GM12878 (cell line): ENCODE measurements at regions not wholly inside any gene's neighbourhood (a gene's known extent, or its start where the extent isn't known, plus 50 kb on each side); places are given as distances from the start of the nearest gene placed in this dataset.

Experiments used
- ATAC-seq: fragments of 200-7000 bp; cut with Tn5 transposase; 3 replicates; pipeline ENCODE4 v1.9.1; 2020; ENCODE audit warnings: mild to moderate bottlenecking, moderate library complexity
- BruUV-seq: library from RNA; stranded (reverse); fragments of 400-500 nt; replicated peaks from 2 replicates; lab custom pipeline; 2021; lab: Mats Ljungman, UMichigan
- CTCF ChIA-PET: fragments of 300-600 bp; sonication (Branson Sonifier 250); formaldehyde crosslinking; extraction: SDS; loops from one replicate; lab custom pipeline; 2021; ENCODE audit warnings: inconsistent platforms; lab: Yijun Ruan, JAX
- POLR2A ChIA-PET: fragments of 350-600 bp; formaldehyde crosslinking; extraction: SDS; loops from one replicate; lab custom pipeline; 2021; ENCODE audit warnings: inconsistent platforms; lab: Charles Lee
- RAD21 ChIA-PET: fragments of 300-600 bp; sonication (Branson Sonifier 250); formaldehyde crosslinking; loops from one replicate; lab custom pipeline; 2023; ENCODE audit warnings: antibody characterized with exemption; ENCODE audit not compliant: unreplicated experiment; lab: Charles Lee
- SMC1A ChIA-PET: fragments of 300-600 bp; sonication (Branson Sonifier 250); formaldehyde crosslinking; loops from one replicate; lab custom pipeline; 2023; ENCODE audit not compliant: unreplicated experiment, uncharacterized antibody; lab: Charles Lee
- DNase-seq: peaks from one replicate; pipeline ENCODE4 v3.0.0-alpha.2; 2011; ENCODE audit warnings: low read depth, low spot score
- FAIRE-seq: peaks from 3 replicates; lab custom pipeline; 2011; peaks lifted over from hg19 to GRCh38; lab: Jason Lieb, UNC
- H2AFZ ChIP-seq: 2 replicates; pipeline ENCODE4 v1.6.0; 2011; ENCODE audit warnings: low read depth, low read length, control low read depth; ENCODE audit not compliant: control insufficient read depth
- H3K27ac ChIP-seq: 2 replicates; pipeline ENCODE4 v1.5.1; 2011; ENCODE audit warnings: control low read depth; ENCODE audit not compliant: control insufficient read depth, insufficient read depth
- H3K27me3 ChIP-seq, 2 experiments: replicated peaks in 1 of 2; 2 replicates each; pipeline versions ENCODE4 v1.6.0 to v1.6.1; 2011; ENCODE audit warnings: low read length in 1 of 2; ENCODE audit not compliant: control insufficient read depth in 2 of 2, insufficient read depth in 2 of 2
- H3K36me3 ChIP-seq, 2 experiments: 2 replicates each; pipeline ENCODE4 v1.5.1; 2011; ENCODE audit warnings: low read length in 1 of 2; ENCODE audit not compliant: control insufficient read depth in 2 of 2, insufficient read depth in 2 of 2
- H3K4me1 ChIP-seq: 2 replicates; pipeline ENCODE4 v1.6.1; 2011; ENCODE audit warnings: mild to moderate bottlenecking, low read length, moderate library complexity, mixed read lengths; ENCODE audit not compliant: control insufficient read depth, insufficient read depth
- H3K4me2 ChIP-seq: 2 replicates; pipeline ENCODE4 v1.6.0; 2011; ENCODE audit warnings: control low read depth; ENCODE audit not compliant: control insufficient read depth, insufficient read depth
- H3K4me3 ChIP-seq: fragments of 200-600 bp; sonication (generic); 2 replicates; pipeline ENCODE4 v1.5.1; 2016
- H3K79me2 ChIP-seq: 2 replicates; pipeline ENCODE4 v1.6.0; 2011; ENCODE audit warnings: low read length; ENCODE audit not compliant: control insufficient read depth, insufficient read depth
- H3K9ac ChIP-seq: 2 replicates; pipeline ENCODE4 v1.8.0; 2011; ENCODE audit warnings: low read length, control low read depth, mixed read lengths; ENCODE audit not compliant: control insufficient read depth, insufficient read depth
- H3K9me3 ChIP-seq: replicated peaks from 3 replicates; pipeline ENCODE4 v1.5.1; 2011; ENCODE audit warnings: mild to moderate bottlenecking, low read length; ENCODE audit not compliant: control insufficient read depth, insufficient read depth
- H4K20me1 ChIP-seq: 2 replicates; pipeline ENCODE4 v1.6.0; 2011; ENCODE audit not compliant: control insufficient read depth, insufficient read depth
- CBX5 ChIP-seq: sonication (generic); IDR thresholded peaks from 2 replicates; pipeline ENCODE4 v1.6.1; 2016; ENCODE audit warnings: low read depth, moderate library complexity, mild to moderate bottlenecking, inconsistent platforms
- CEBPB ChIP-seq, 2 experiments: fragments of 150-350 bp in 1 of 2; IDR thresholded peaks; 2 replicates each; pipeline ENCODE4 v1.6.1; 2012 to 2014; ENCODE audit warnings: low read depth in 2 of 2, low read length in 2 of 2, borderline replicate concordance in 1 of 2, inconsistent platforms in 1 of 2
- MYB ChIP-seq: fragments of 150-350 bp; IDR thresholded peaks from 2 replicates; pipeline ENCODE4 v1.6.1; 2014; ENCODE audit warnings: mild to moderate bottlenecking, low read depth, low read length, borderline replicate concordance
- NFIC ChIP-seq: IDR thresholded peaks from 2 replicates; pipeline ENCODE4 v1.6.1; 2012; ENCODE audit warnings: low read depth, mild to moderate bottlenecking, inconsistent platforms, low read length, moderate library complexity
- NR2C1 ChIP-seq: fragments of 450-650 bp; IDR thresholded peaks from 2 replicates; pipeline ENCODE4 v1.6.1; 2017; ENCODE audit warnings: antibody characterized with exemption, mild to moderate bottlenecking, moderate library complexity
- RAD51 ChIP-seq: fragments of 450-650 bp; IDR thresholded peaks from 2 replicates; pipeline ENCODE4 v1.6.1; 2016; ENCODE audit warnings: moderate library complexity, mild to moderate bottlenecking, inconsistent platforms
- TBL1XR1 ChIP-seq: IDR thresholded peaks from 2 replicates; pipeline ENCODE4 v1.6.1; 2012; ENCODE audit warnings: low read depth, low read length, improper control_type of control experiment
- YY1 ChIP-seq: IDR thresholded peaks from 2 replicates; pipeline ENCODE4 v1.6.1; 2011; ENCODE audit warnings: low read depth, mild to moderate bottlenecking, low read length
- ZBED1 ChIP-seq: IDR thresholded peaks from 2 replicates; pipeline ENCODE4 v1.6.1; 2016; ENCODE audit warnings: borderline replicate concordance
- ZNF274 ChIP-seq: IDR thresholded peaks from one replicate; pipeline ENCODE4 v1.8.0; 2011; ENCODE audit not compliant: insufficient read length, insufficient read depth
- WGBS: methylation state at CpG from one replicate; pipeline ENCODE4 v1.1.6; 2016; ENCODE audit warnings: low lambda C conversion rate; ENCODE audit not compliant: insufficient replicate concordance, insufficient coverage; ENCODE audit errors: missing lambda C conversion rate; 5-methylcytosine and 5-hydroxymethylcytosine counted together
- in situ Hi-C: fragments of 300-500 bp; cut with MboI; formaldehyde crosslinking; loops from 9 replicates; pipeline ENCODE4 v1.14.3; 2018; ENCODE audit warnings: mixed read lengths
- intact Hi-C: fragments of 100-400 bp; cut with micrococcal nuclease; formaldehyde crosslinking; loops from one replicate; pipeline ENCODE4 v1.14.2; 2022; ENCODE audit not compliant: unreplicated experiment
- TF ChIP-seq, protein P1 (sequence below): IDR thresholded peaks from 2 replicates; pipeline ENCODE4 v1.6.1; 2011; ENCODE audit warnings: low read depth, low read length, improper control_type of control experiment, borderline replicate concordance
- TF ChIP-seq, protein P2 (sequence below): fragments of 450-650 bp; IDR thresholded peaks from 2 replicates; pipeline ENCODE4 v1.6.1; 2018; ENCODE audit warnings: borderline replicate concordance, mild to moderate bottlenecking; ENCODE audit not compliant: partially characterized antibody
- TF ChIP-seq, protein P3 (sequence below): IDR thresholded peaks from 2 replicates; pipeline ENCODE4 v1.6.1; 2012; ENCODE audit warnings: low read depth, low read length, improper control_type of control experiment
- TF ChIP-seq, protein P4 (sequence below): fragments of 450-650 bp; IDR thresholded peaks from 2 replicates; pipeline ENCODE4 v1.6.1; 2018; ENCODE audit warnings: mild to moderate bottlenecking, low read depth, moderate library complexity; ENCODE audit not compliant: partially characterized antibody

DNA sequence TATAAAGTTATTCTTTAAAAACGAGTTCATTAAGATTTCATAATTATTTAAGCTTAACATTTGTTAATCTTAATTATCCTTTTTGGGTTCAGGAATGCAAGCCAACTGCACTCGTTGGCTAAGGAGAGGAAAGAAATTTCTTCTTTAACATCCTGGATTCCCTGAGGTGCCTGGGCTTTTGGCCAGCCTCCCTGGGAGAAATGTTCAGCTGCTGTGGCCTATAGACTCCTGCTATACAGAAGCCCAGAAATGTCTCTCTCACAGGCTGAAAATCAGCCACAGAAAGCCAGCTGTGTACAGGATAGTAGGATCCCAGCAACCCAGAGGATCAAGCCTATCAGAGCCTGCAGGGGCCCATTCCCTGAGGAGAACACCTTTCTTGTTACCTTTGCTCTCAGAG is 430.3 kb downstream of the XIRP2 start:
- in situ Hi-C loops: no loop called here
- 0% methylated on average over 2 of the region's 2 CpGs for WGBS
- RAD21 ChIA-PET: no interaction called here
- POLR2A ChIA-PET: no interaction called here
- Histone ChIP-seq H3K27ac (no peak overlapping the region), H2AFZ (no peak overlapping the region), H3K4me3 (no peak overlapping the region)
- TF ChIP-seq CEBPB (IDR thresholded peaks at IDR 0.05; ENCODE audit: borderline replicate concordance in 1 of 2, low read depth in 2 of 2, low read length in 2 of 2): no peak
- TF ChIP-seq, protein P1, sequence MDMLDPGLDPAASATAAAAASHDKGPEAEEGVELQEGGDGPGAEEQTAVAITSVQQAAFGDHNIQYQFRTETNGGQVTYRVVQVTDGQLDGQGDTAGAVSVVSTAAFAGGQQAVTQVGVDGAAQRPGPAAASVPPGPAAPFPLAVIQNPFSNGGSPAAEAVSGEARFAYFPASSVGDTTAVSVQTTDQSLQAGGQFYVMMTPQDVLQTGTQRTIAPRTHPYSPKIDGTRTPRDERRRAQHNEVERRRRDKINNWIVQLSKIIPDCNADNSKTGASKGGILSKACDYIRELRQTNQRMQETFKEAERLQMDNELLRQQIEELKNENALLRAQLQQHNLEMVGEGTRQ: no peak
- TF ChIP-seq CBX5: no peak
- no peak for TF ChIP-seq MYB
- no peak for TF ChIP-seq ZNF274
- TF ChIP-seq TBL1XR1: no peak
- TF ChIP-seq, protein P2, sequence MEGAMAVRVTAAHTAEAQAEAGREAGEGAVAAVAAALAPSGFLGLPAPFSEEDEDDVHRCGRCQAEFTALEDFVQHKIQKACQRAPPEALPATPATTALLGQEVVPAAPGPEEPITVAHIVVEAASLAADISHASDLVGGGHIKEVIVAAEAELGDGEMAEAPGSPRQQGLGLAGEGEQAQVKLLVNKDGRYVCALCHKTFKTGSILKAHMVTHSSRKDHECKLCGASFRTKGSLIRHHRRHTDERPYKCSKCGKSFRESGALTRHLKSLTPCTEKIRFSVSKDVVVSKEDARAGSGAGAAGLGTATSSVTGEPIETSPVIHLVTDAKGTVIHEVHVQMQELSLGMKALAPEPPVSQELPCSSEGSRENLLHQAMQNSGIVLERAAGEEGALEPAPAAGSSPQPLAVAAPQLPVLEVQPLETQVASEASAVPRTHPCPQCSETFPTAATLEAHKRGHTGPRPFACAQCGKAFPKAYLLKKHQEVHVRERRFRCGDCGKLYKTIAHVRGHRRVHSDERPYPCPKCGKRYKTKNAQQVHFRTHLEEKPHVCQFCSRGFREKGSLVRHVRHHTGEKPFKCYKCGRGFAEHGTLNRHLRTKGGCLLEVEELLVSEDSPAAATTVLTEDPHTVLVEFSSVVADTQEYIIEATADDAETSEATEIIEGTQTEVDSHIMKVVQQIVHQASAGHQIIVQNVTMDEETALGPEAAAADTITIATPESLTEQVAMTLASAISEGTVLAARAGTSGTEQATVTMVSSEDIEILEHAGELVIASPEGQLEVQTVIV: no peak
- TF ChIP-seq YY1: no peak
- no peak for TF ChIP-seq NFIC
- no peak for TF ChIP-seq RAD51
- TF ChIP-seq, protein P3, sequence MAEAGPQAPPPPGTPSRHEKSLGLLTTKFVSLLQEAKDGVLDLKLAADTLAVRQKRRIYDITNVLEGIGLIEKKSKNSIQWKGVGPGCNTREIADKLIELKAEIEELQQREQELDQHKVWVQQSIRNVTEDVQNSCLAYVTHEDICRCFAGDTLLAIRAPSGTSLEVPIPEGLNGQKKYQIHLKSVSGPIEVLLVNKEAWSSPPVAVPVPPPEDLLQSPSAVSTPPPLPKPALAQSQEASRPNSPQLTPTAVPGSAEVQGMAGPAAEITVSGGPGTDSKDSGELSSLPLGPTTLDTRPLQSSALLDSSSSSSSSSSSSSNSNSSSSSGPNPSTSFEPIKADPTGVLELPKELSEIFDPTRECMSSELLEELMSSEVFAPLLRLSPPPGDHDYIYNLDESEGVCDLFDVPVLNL: no peak
- no peak for TF ChIP-seq NR2C1
- TF ChIP-seq ZBED1: no peak
- TF ChIP-seq, protein P4, sequence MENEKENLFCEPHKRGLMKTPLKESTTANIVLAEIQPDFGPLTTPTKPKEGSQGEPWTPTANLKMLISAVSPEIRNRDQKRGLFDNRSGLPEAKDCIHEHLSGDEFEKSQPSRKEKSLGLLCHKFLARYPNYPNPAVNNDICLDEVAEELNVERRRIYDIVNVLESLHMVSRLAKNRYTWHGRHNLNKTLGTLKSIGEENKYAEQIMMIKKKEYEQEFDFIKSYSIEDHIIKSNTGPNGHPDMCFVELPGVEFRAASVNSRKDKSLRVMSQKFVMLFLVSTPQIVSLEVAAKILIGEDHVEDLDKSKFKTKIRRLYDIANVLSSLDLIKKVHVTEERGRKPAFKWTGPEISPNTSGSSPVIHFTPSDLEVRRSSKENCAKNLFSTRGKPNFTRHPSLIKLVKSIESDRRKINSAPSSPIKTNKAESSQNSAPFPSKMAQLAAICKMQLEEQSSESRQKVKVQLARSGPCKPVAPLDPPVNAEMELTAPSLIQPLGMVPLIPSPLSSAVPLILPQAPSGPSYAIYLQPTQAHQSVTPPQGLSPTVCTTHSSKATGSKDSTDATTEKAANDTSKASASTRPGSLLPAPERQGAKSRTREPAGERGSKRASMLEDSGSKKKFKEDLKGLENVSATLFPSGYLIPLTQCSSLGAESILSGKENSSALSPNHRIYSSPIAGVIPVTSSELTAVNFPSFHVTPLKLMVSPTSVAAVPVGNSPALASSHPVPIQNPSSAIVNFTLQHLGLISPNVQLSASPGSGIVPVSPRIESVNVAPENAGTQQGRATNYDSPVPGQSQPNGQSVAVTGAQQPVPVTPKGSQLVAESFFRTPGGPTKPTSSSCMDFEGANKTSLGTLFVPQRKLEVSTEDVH: no peak
- TF ChIP-seq, all 136 proteins: peak for 0
- no peak overlapping the region for H3K9ac ChIP-seq
- ATAC-seq: no peak
- ChIA-PET CTCF (no interaction called here), SMC1A (no interaction called here)
- H3K4me1 ChIP-seq: no peaks in the 10 kb centered on the region
- no peak for FAIRE-seq
- no peaks in the 10 kb centered on the region for H3K79me2 ChIP-seq
- 0 out of 4 replicates have a peak, but pooled peaks cover 0 to 2% of the 10 kb centered on the region in 2 experiments for H3K27me3 ChIP-seq
- H3K4me2 ChIP-seq: no peak overlapping the region
- no peaks in the 10 kb centered on the region for H4K20me1 ChIP-seq
- intact Hi-C loops: no loop called here
- no peak for DNase-seq
- H3K9me3 ChIP-seq: no peaks in the 10 kb centered on the region
- no peaks in the 10 kb centered on the region for H3K36me3 ChIP-seq
- BruUV-seq: no TSS peak
